ENCODE measurements at regions not wholly inside any gene's neighbourhood (a gene's known extent, or its start where the extent isn't known, plus 50 kb on each side); places are given as distances from the start of the nearest gene placed in this dataset.

DNA sequence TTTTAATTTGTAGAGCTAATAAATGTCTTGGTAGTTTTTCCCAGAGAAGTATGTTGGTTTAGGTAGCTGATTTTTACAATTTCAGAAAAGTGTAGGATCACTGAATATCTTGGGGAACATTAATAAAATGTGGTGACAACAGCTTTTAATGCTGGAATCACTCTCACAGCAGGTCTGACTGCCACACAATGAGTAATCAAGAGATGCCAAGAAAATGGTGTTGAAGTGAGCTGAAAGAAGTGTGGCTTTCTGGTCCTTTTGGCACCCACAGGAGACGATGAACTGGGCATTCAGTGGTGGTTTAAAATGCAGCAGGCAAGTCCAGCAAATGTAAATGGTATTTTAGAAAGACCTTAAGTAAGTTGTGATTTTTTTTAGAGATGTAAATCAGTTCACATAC is 175.8 kb downstream of the CBLN2 start:
- no peak overlapping the region for H3K9ac ChIP-seq (ENCODE audit: low read length in 3 of 3)
- no peaks in the 10 kb centered on the region for H3K36me3 ChIP-seq (ENCODE audit: control insufficient read depth in 2 of 3, insufficient read depth in 3 of 3, low read length in 3 of 3)
- H3K27me3 ChIP-seq (ENCODE audit: control insufficient read depth, insufficient read depth, low read length): no peaks in the 10 kb centered on the region
- no peak for FAIRE-seq
- no peaks in the 10 kb centered on the region for H3K9me3 ChIP-seq (ENCODE audit: control insufficient read depth in 2 of 3, insufficient read depth in 1 of 3, low read length in 3 of 3)
- TF ChIP-seq, protein P1, sequence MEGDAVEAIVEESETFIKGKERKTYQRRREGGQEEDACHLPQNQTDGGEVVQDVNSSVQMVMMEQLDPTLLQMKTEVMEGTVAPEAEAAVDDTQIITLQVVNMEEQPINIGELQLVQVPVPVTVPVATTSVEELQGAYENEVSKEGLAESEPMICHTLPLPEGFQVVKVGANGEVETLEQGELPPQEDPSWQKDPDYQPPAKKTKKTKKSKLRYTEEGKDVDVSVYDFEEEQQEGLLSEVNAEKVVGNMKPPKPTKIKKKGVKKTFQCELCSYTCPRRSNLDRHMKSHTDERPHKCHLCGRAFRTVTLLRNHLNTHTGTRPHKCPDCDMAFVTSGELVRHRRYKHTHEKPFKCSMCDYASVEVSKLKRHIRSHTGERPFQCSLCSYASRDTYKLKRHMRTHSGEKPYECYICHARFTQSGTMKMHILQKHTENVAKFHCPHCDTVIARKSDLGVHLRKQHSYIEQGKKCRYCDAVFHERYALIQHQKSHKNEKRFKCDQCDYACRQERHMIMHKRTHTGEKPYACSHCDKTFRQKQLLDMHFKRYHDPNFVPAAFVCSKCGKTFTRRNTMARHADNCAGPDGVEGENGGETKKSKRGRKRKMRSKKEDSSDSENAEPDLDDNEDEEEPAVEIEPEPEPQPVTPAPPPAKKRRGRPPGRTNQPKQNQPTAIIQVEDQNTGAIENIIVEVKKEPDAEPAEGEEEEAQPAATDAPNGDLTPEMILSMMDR (IDR thresholded peaks at IDR 0.05; ENCODE audit: borderline replicate concordance, extremely low read depth, insufficient read depth): no peak
- H3K27ac ChIP-seq (ENCODE audit: low read depth in 2 of 2, low read length in 2 of 2): no peak overlapping the region
- no peak for DNase-seq
- H3K4me3 ChIP-seq (ENCODE audit: low read length in 3 of 3): no peak overlapping the region
- no peaks in the 10 kb centered on the region for H3K4me1 ChIP-seq (ENCODE audit: control insufficient read depth in 2 of 3, insufficient read depth in 2 of 3, low read depth in 1 of 3, low read length in 3 of 3)
- intact Hi-C loops (cut with DNase I): no loop called here

DNA sequence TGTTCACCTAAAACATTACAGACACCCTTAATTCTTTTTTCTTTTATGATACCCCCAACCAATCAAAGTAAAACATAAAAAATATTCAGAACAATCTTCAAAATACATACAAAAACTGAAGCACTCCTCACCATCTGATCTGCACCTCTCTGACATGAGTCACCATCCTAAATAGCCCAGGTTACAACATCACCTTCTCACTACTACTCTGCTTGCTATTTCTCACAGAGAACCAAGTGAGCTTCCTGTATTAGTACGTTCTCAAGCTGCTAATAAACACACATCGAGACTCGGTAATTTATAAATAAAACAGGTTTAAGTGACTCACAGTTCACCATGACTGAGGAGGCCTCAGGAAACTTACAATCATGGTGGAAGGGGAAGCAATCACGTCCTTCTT is 183.5 kb downstream of the CBLN2 start:
- no peak overlapping the region for H3K27ac ChIP-seq (ENCODE audit: low read depth in 2 of 2, low read length in 2 of 2)
- H3K4me1 ChIP-seq (ENCODE audit: control insufficient read depth in 2 of 3, insufficient read depth in 2 of 3, low read depth in 1 of 3, low read length in 3 of 3): no peaks in the 10 kb centered on the region
- no peak overlapping the region for H3K4me3 ChIP-seq (ENCODE audit: low read length in 3 of 3)
- DNase-seq (no peak), FAIRE-seq (no peak)
- no peaks in the 10 kb centered on the region for H3K9me3 ChIP-seq (ENCODE audit: control insufficient read depth in 2 of 3, insufficient read depth in 1 of 3, low read length in 3 of 3)
- no peaks in the 10 kb centered on the region for H3K36me3 ChIP-seq (ENCODE audit: control insufficient read depth in 2 of 3, insufficient read depth in 3 of 3, low read length in 3 of 3)
- no peaks in the 10 kb centered on the region for H3K27me3 ChIP-seq (ENCODE audit: control insufficient read depth, insufficient read depth, low read length)
- TF ChIP-seq, protein P1 (IDR thresholded peaks at IDR 0.05; ENCODE audit: borderline replicate concordance, extremely low read depth, insufficient read depth): no peak
- intact Hi-C loops (cut with DNase I): no loop called here
- no peak overlapping the region for H3K9ac ChIP-seq (ENCODE audit: low read length in 3 of 3)

DNA sequence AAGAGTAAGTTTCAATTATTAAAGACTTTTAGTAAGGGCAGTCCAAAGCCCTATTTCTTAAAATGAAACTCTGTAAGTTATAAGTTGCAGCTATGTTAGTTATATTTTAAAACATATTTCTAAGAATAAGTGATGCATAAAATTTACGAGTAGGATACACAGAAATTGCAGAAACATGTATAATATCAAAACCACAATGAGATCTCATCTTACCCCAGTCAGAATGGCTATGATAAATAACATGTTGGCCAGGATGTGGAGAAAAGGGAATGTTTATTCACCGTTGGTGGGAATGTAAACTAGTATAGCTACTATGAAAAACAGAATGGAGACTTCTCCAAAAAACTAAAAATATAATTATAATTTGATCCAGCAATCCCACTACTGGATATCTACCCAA is 201.2 kb downstream of the CBLN2 start:
- H3K9ac ChIP-seq (ENCODE audit: low read length in 3 of 3): no peak overlapping the region
- H3K9me3 ChIP-seq (ENCODE audit: control insufficient read depth in 2 of 3, insufficient read depth in 1 of 3, low read length in 3 of 3): no peaks in the 10 kb centered on the region
- no peak overlapping the region for H3K4me3 ChIP-seq (ENCODE audit: low read length in 3 of 3)

DNA sequence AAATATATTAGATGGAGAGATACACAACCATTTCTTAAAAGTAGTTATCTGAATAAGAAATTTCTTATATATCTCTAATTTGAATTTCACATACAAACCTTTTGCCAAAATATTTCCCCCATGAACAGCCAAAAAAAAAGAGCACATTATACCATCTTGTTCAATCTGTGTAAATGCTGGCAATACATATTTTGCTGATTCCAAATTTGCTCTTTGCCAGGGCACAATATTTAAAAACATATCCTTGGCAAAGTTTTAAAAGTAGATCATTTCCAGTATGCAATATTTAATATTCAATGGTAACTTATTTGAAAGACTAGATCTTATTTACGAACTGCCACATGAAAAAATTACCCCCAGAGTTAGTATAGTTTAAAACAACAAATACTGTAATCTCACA is 204.2 kb downstream of the CBLN2 start:
- no peak overlapping the region for H3K27ac ChIP-seq (ENCODE audit: low read depth in 2 of 2, low read length in 2 of 2)
- intact Hi-C loops (cut with DNase I): no loop called here
- no peaks in the 10 kb centered on the region for H3K4me1 ChIP-seq (ENCODE audit: control insufficient read depth in 2 of 3, insufficient read depth in 2 of 3, low read depth in 1 of 3, low read length in 3 of 3)
- no peak for DNase-seq
- H3K4me3 ChIP-seq (ENCODE audit: low read length in 3 of 3): no peak overlapping the region
- TF ChIP-seq, protein P1 (IDR thresholded peaks at IDR 0.05; ENCODE audit: borderline replicate concordance, extremely low read depth, insufficient read depth): no peak
- no peaks in the 10 kb centered on the region for H3K27me3 ChIP-seq (ENCODE audit: control insufficient read depth, insufficient read depth, low read length)
- no peak for FAIRE-seq
- no peaks in the 10 kb centered on the region for H3K36me3 ChIP-seq (ENCODE audit: control insufficient read depth in 2 of 3, insufficient read depth in 3 of 3, low read length in 3 of 3)
- no peak overlapping the region for H3K9ac ChIP-seq (ENCODE audit: low read length in 3 of 3)
- no peaks in the 10 kb centered on the region for H3K9me3 ChIP-seq (ENCODE audit: control insufficient read depth in 2 of 3, insufficient read depth in 1 of 3, low read length in 3 of 3)

More for the DNA sequence above, 201.2 kb downstream of the CBLN2 start:
- H3K4me1 ChIP-seq (ENCODE audit: control insufficient read depth in 2 of 3, insufficient read depth in 2 of 3, low read depth in 1 of 3, low read length in 3 of 3): no peaks in the 10 kb centered on the region
- intact Hi-C loops (cut with DNase I): no loop called here
- H3K27me3 ChIP-seq (ENCODE audit: control insufficient read depth, insufficient read depth, low read length): no peaks in the 10 kb centered on the region
- DNase-seq (no peak), FAIRE-seq (no peak)
- no peak overlapping the region for H3K27ac ChIP-seq (ENCODE audit: low read depth in 2 of 2, low read length in 2 of 2)
- no peaks in the 10 kb centered on the region for H3K36me3 ChIP-seq (ENCODE audit: control insufficient read depth in 2 of 3, insufficient read depth in 3 of 3, low read length in 3 of 3)
- TF ChIP-seq, protein P1 (IDR thresholded peaks at IDR 0.05; ENCODE audit: borderline replicate concordance, extremely low read depth, insufficient read depth): no peak
